Activated CD4-positive, alpha-beta T cell treated with anti-CD3 and anti-CD28 coated beads for 36 hours (primary cell): ENCODE measurements at regions not wholly inside any gene's neighbourhood (a gene's known extent, or its start where the extent isn't known, plus 50 kb on each side); places are given as distances from the start of the nearest gene placed in this dataset.

Experiments
- ATAC-seq: fragments of 200-7000 bp; cut with Tn5 transposase; one replicate; pipeline ENCODE4 v1.10.0; 2021; ENCODE audit warnings: mild to moderate bottlenecking, moderate library complexity
- CTCF ChIA-PET: fragments of 350-600 bp; sonication (Branson Sonifier 250); formaldehyde crosslinking; loops from one replicate; lab custom pipeline; 2021; ENCODE audit warnings: antibody characterized with exemption; lab: Charles Lee
- POLR2A ChIA-PET: fragments of 350-600 bp; sonication (Branson Sonifier 250); formaldehyde crosslinking; loops from one replicate; lab custom pipeline; 2021; ENCODE audit warnings: antibody characterized with exemption, inconsistent platforms; lab: Charles Lee
- DNase-seq: peaks from one replicate; pipeline ENCODE4 v3.0.0-alpha.2; 2020
- H3K27ac Mint-ChIP-seq: one replicate; pipeline ENCODE4 v1.8.0; 2021; ENCODE audit warnings: mixed read lengths
- H3K27me3 Mint-ChIP-seq: one replicate; pipeline ENCODE4 v1.8.0; 2021; ENCODE audit warnings: mixed read lengths
- H3K36me3 Mint-ChIP-seq: one replicate; pipeline ENCODE4 v1.8.0; 2021; ENCODE audit warnings: low read depth, mixed read lengths
- H3K4me1 Mint-ChIP-seq: one replicate; pipeline ENCODE4 v1.8.0; 2021; ENCODE audit warnings: mixed read lengths
- H3K4me3 Mint-ChIP-seq: one replicate; pipeline ENCODE4 v1.8.0; 2021; ENCODE audit warnings: mild to moderate bottlenecking, moderate library complexity, mixed read lengths
- H3K9me3 Mint-ChIP-seq: one replicate; pipeline ENCODE4 v1.8.0; 2021; ENCODE audit warnings: low read depth, mixed read lengths
- intact Hi-C, 2 experiments: fragments of 100-400 bp; cut with DNase I in 1 of 2; cut with micrococcal nuclease in 1 of 2; formaldehyde crosslinking; loops; one replicate each; pipeline versions ENCODE4 v1.14.2 to v1.15.1; 2022 to 2024; cut with DNase I, micrococcal nuclease

GRCh38 chr2:239728751-239729150 is 296.4 kb downstream of the NDUFA10 start:
- no peaks in the 10 kb centered on the region for H3K36me3 Mint-ChIP-seq
- no peaks in the 10 kb centered on the region for H3K27me3 Mint-ChIP-seq
- H3K9me3 Mint-ChIP-seq = peaks cover 2% of the 10 kb centered on the region
- intact Hi-C loops = no loop called here
- no peak for ATAC-seq
- POLR2A ChIA-PET = interaction anchor here (0.6 kb wide), 1 partner anchor 566 kb away, joined by 3 read pairs; no protein-coding TSS in a partner anchor
- H3K4me3 Mint-ChIP-seq = no peak overlapping the region
- H3K4me1 Mint-ChIP-seq = no peaks in the 10 kb centered on the region
- no peak for DNase-seq
- CTCF ChIA-PET = no interaction called here
- H3K27ac Mint-ChIP-seq = no peak overlapping the region

- ATAC-seq (no peak), DNase-seq (peak; percentile 1)
- ChIA-PET CTCF (no interaction called here), POLR2A (interaction anchor here (0.6 kb wide), 1 partner anchor 565 kb away, joined by 3 read pairs; no protein-coding TSS in a partner anchor)
- no peak overlapping the region for H3K27ac Mint-ChIP-seq
- intact Hi-C loops = no loop called here
- H3K9me3 Mint-ChIP-seq = no peaks in the 10 kb centered on the region
- H3K4me1 Mint-ChIP-seq = no peaks in the 10 kb centered on the region
- no peak overlapping the region for H3K4me3 Mint-ChIP-seq
- no peaks in the 10 kb centered on the region for H3K36me3 Mint-ChIP-seq
- H3K27me3 Mint-ChIP-seq = no peaks in the 10 kb centered on the region
Measured at GRCh38 chr2:239727776-239728600, 297.2 kb downstream of the NDUFA10 start.

GRCh38 chr2:239727182-239727775 is 297.9 kb downstream of the NDUFA10 start:
- H3K27me3 Mint-ChIP-seq = no peaks in the 10 kb centered on the region

GRCh38 chr2:239726631-239727181 is 298.4 kb downstream of the NDUFA10 start:
- intact Hi-C loops = no loop called here
- H3K4me1 Mint-ChIP-seq = no peaks in the 10 kb centered on the region
- ATAC-seq (no peak), DNase-seq (no peak)
- no peak overlapping the region for H3K4me3 Mint-ChIP-seq
- no peaks in the 10 kb centered on the region for H3K9me3 Mint-ChIP-seq
- H3K36me3 Mint-ChIP-seq = no peaks in the 10 kb centered on the region
- no peaks in the 10 kb centered on the region for H3K27me3 Mint-ChIP-seq
- ChIA-PET CTCF (no interaction called here), POLR2A (no interaction called here)
- no peak overlapping the region for H3K27ac Mint-ChIP-seq

More at GRCh38 chr2:239727182-239727775, 297.9 kb downstream of the NDUFA10 start:
- Mint-ChIP-seq H3K4me3 (no peak overlapping the region), H3K9me3 (no peaks in the 10 kb centered on the region), H3K36me3 (no peaks in the 10 kb centered on the region), H3K27ac (no peak overlapping the region), H3K4me1 (no peaks in the 10 kb centered on the region)
- ATAC-seq (no peak), DNase-seq (peak; percentile 4)
- ChIA-PET POLR2A (no interaction called here), CTCF (no interaction called here)
- intact Hi-C loops = no loop called here

- Mint-ChIP-seq H3K36me3 (no peaks in the 10 kb centered on the region), H3K4me3 (no peak overlapping the region), H3K27me3 (no peaks in the 10 kb centered on the region), H3K4me1 (no peaks in the 10 kb centered on the region), H3K9me3 (no peaks in the 10 kb centered on the region), H3K27ac (no peak overlapping the region)
- intact Hi-C loops = no loop called here
- ChIA-PET POLR2A (no interaction called here), CTCF (no interaction called here)
- ATAC-seq (no peak), DNase-seq (no peak)
Measured at GRCh38 chr2:239726091-239726591, 299.0 kb downstream of the NDUFA10 start.

GRCh38 chr2:239725551-239725890 is 299.6 kb downstream of the NDUFA10 start:
- no peaks in the 10 kb centered on the region for H3K27me3 Mint-ChIP-seq
- DNase-seq (no peak), ATAC-seq (no peak)
- no peaks in the 10 kb centered on the region for H3K9me3 Mint-ChIP-seq
- POLR2A ChIA-PET = no interaction called here
- no peak overlapping the region for H3K27ac Mint-ChIP-seq
- H3K4me3 Mint-ChIP-seq = no peak overlapping the region
- no peaks in the 10 kb centered on the region for H3K36me3 Mint-ChIP-seq
- no peaks in the 10 kb centered on the region for H3K4me1 Mint-ChIP-seq
- CTCF ChIA-PET = no interaction called here
- intact Hi-C loops = no loop called here

GRCh38 chr2:239724851-239725550 is 300.1 kb downstream of the NDUFA10 start:
- no peaks in the 10 kb centered on the region for H3K9me3 Mint-ChIP-seq
- POLR2A ChIA-PET = no interaction called here
- ATAC-seq = no peak
- no peaks in the 10 kb centered on the region for H3K36me3 Mint-ChIP-seq
- H3K27ac Mint-ChIP-seq = no peak overlapping the region
- no peaks in the 10 kb centered on the region for H3K27me3 Mint-ChIP-seq
- CTCF ChIA-PET = no interaction called here
- intact Hi-C loops = no loop called here
- DNase-seq = no peak
- no peaks in the 10 kb centered on the region for H3K4me1 Mint-ChIP-seq
- H3K4me3 Mint-ChIP-seq = no peak overlapping the region

- ChIA-PET POLR2A (no interaction called here), CTCF (no interaction called here)
- DNase-seq (no peak), ATAC-seq (no peak)
- intact Hi-C loops = no loop called here
- Mint-ChIP-seq H3K4me3 (no peak overlapping the region), H3K4me1 (no peaks in the 10 kb centered on the region), H3K36me3 (no peaks in the 10 kb centered on the region), H3K27ac (no peak overlapping the region), H3K9me3 (no peaks in the 10 kb centered on the region), H3K27me3 (no peaks in the 10 kb centered on the region)
Measured at GRCh38 chr2:239724194-239724849, 300.8 kb downstream of the NDUFA10 start.

GRCh38 chr2:239723486-239724193 is 301.5 kb downstream of the NDUFA10 start:
- H3K4me3 Mint-ChIP-seq = no peak overlapping the region
- no peaks in the 10 kb centered on the region for H3K9me3 Mint-ChIP-seq
- ChIA-PET POLR2A (no interaction called here), CTCF (no interaction called here)
- H3K27ac Mint-ChIP-seq = no peak overlapping the region
- intact Hi-C loops = no loop called here
- ATAC-seq (no peak), DNase-seq (no peak)
- no peaks in the 10 kb centered on the region for H3K27me3 Mint-ChIP-seq
- no peaks in the 10 kb centered on the region for H3K36me3 Mint-ChIP-seq
- H3K4me1 Mint-ChIP-seq = no peaks in the 10 kb centered on the region

- intact Hi-C loops = no loop called here
- ChIA-PET POLR2A (no interaction called here), CTCF (no interaction called here)
- DNase-seq (no peak), ATAC-seq (no peak)
- no peak overlapping the region for H3K27ac Mint-ChIP-seq
- no peaks in the 10 kb centered on the region for H3K9me3 Mint-ChIP-seq
- no peak overlapping the region for H3K4me3 Mint-ChIP-seq
- H3K27me3 Mint-ChIP-seq = no peaks in the 10 kb centered on the region
- H3K4me1 Mint-ChIP-seq = no peaks in the 10 kb centered on the region
- no peaks in the 10 kb centered on the region for H3K36me3 Mint-ChIP-seq
Measured at GRCh38 chr2:239722760-239723470, 302.2 kb downstream of the NDUFA10 start.
